ENCODE measurements at regions not wholly inside any gene's neighbourhood (a gene's known extent, or its start where the extent isn't known, plus 50 kb on each side); places are given as distances from the start of the nearest gene placed in this dataset.
A peak's percentile ranks its signal among the peaks of the same experiment; 100 is the strongest.

GRCh38 chr2:139967665-139968064, 1187.5 kb upstream of the NXPH2 start:
- TF ChIP-seq CTCF (conservative IDR thresholded peaks at IDR 0.05) (no peak), ZFX (IDR thresholded peaks at IDR 0.05) (no peak)
- no peak overlapping the region for H3K27ac ChIP-seq

GRCh38 chr2:139964721-139965440, 1184.7 kb upstream of the NXPH2 start:
- no peak overlapping the region for H3K27ac ChIP-seq
- TF ChIP-seq CTCF (conservative IDR thresholded peaks at IDR 0.05), result no peak
- TF ChIP-seq ZFX (IDR thresholded peaks at IDR 0.05), result no peak

- H3K27ac ChIP-seq, result no peak overlapping the region
- no peak for TF ChIP-seq ZFX (IDR thresholded peaks at IDR 0.05)
- TF ChIP-seq CTCF (conservative IDR thresholded peaks at IDR 0.05), result no peak
Measured at GRCh38 chr2:139963863-139964355, 1183.7 kb upstream of the NXPH2 start.

GRCh38 chr2:139949242-139949972, 1169.2 kb upstream of the NXPH2 start:
- TF ChIP-seq CTCF (conservative IDR thresholded peaks at IDR 0.05), result no peak
- no peak for TF ChIP-seq ZFX (IDR thresholded peaks at IDR 0.05)
- no peak overlapping the region for H3K27ac ChIP-seq

- H3K27ac ChIP-seq, result no peak overlapping the region
- TF ChIP-seq ZFX (IDR thresholded peaks at IDR 0.05) (no peak), CTCF (conservative IDR thresholded peaks at IDR 0.05) (peak; percentile 46)
Measured at GRCh38 chr2:139946690-139947089, 1166.5 kb upstream of the NXPH2 start.

- no peak for TF ChIP-seq ZFX (IDR thresholded peaks at IDR 0.05)
- TF ChIP-seq CTCF (conservative IDR thresholded peaks at IDR 0.05), result no peak
- no peak overlapping the region for H3K27ac ChIP-seq
Measured at GRCh38 chr2:139940686-139941085, 1160.5 kb upstream of the NXPH2 start.

- H3K27ac ChIP-seq, result no peak overlapping the region
- TF ChIP-seq ZFX (IDR thresholded peaks at IDR 0.05), result no peak
- no peak for TF ChIP-seq CTCF (conservative IDR thresholded peaks at IDR 0.05)
Measured at GRCh38 chr2:139925903-139926302, 1145.7 kb upstream of the NXPH2 start.
